NCI-H1048 (cell line): ENCODE measurements at regions not wholly inside any gene's neighbourhood (a gene's known extent, or its start where the extent isn't known, plus 50 kb on each side); places are given as distances from the start of the nearest gene placed in this dataset.

Source experiments
- DNase-seq: peaks from one replicate; lab custom pipeline; 2025; lab: John Stamatoyannopoulos, UW

DNA sequence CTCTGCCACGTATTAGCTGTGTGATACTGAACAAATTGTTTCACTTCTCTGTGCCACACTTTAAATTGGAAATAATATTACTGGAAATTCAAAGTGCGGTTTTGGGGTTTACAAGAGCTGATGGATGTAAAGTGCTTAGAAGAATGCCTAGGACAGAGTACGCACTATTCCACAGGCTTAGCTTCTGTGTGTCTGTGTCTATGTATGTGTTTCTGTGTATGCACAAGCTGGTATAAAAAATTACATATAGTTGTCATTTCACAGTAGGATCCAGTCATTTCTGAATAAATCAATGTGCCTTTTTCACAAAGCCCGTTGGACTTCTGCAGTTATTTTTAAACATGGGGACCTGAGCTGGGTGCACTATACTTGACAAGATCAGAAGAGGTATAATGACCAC is 370.4 kb downstream of the TUSC7 start:
- no peak for DNase-seq

DNA sequence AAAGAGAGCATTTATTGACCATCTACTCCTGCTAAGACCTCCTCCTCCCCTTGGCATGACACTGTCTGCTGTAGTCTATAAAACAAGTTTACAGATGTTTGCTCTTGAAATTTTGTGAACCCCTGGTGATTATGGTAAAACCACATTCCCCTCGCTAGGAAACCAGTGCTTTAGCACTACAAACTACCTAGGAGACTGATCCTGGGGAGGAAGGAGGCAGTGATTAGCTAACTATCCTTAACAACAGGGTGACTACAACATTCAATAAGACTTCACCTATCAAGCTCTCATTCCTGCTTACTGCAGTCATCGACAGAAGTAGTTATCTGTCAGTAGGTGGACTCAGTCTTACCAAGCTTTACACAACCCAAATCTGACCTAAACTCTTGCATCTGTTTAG is 371.3 kb downstream of the TUSC7 start:
- no peak for DNase-seq

DNA sequence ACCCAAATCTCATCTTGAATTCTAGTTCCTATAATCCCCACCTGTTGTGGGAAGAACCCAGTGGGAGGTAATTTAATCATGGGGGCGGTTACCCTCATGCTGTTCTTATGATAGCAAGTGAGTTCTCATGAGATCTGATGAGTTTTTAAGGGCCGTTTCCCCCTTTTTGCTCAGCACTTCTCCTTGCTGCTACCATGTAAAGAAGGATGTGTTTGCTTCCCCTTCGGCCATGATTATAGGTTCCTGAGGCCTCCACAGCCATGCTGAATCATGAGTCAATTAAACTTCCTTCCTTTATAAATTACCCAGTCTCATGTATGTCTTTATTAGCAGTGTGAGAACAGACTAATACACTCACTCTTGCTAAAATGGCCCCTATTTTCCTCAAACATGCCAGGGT is 374.7 kb downstream of the TUSC7 start:
- no peak for DNase-seq

DNA sequence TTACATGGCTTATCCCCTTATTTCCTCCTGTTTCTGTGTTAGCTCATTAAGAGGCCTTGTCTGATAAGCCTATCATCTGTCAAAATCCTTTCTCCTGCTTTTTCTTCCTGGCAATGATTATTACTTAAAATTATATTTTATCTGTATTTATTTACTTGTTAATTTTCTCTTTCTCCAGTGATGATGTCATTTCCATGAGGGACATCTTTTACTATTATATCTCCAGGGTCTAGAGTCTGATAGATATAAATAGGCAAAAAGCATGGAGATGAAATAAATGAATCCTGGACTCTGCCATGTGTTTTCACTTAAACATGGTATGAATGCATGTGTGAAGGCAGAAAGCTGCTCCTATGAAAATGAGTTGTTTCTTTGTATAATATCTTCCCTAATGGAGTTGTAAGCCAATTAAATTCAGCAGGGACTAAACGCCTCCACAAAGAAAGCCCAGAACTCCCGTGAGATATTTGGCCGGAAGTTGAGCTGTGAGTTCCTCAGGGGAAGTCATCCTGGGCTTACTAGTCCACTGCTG is 375.2 kb downstream of the TUSC7 start:
- no peak for DNase-seq

DNA sequence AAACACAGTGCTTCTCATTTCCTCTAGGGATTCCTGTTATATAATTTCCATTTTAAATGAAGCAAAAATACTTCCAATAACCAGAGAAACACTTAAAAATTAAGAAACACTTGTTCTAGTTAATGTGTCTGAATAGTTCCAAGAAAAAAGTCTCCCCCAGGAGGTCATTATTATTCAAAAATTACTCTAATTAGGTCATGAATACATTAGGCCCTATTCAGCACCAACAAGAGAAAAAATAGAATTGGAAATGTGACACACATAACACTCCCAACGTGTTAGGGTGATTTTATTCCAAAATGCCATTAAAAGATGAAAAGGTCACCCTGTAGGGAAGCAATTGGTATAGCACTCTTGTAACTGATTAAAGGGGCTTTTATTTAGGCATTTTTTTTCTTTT is 382.1 kb downstream of the TUSC7 start:
- no peak for DNase-seq

DNA sequence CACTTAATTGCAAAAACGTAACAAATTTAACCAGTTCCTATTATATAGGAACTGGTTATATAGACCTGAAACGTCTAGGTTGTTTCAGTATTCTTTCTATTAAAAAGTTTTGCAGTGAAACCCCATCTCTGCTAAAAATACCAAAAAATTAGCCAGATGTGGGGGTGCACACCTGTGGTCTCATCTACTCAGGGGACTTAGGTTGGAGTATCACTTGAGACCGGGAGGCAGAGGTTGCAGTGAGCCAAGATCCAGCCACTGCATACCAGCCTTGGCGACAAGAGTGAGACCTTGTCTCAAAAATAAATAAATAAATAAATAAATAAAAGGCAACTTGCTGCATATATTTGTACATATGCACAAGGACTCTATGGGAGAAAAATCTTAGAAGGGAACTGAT is 387.0 kb downstream of the TUSC7 start:
- no peak for DNase-seq

DNA sequence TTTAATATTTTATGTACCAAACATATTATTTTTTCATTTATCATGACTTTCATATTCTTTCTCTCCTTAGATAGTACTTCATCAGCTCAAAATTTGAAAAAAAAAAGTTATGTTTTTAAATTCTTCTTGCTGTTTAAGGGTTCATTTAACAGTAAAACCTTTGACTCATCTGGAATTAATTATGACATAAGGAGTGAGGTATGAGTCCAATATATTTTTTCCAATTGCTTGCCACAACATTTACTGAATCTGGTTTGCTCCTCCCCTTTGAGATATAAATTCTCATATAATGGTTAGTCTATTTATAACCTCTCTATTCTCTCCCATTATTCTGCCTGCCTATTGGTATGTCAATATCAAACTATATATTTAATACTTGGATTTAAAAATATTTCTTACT is 387.8 kb downstream of the TUSC7 start:
- DNase-seq = no peak

DNA sequence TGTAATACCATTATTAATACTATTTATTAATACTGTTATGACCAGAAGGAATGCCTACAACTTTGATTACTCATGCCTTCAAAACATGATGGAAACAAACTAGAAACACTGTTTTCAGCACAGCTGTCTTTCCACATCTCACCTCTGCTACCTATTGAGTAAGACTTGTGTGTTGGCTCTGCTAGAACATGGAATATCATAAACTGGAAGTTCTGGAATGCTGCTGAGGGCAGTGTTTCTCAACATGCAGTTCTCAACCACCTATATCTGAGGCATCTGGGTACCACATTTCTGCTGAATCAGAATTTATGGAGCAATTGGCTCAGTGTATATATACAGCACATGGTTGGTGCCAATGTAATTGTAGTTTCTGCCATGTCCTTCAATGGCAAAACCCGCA is 392.1 kb downstream of the TUSC7 start:
- DNase-seq = no peak

DNA sequence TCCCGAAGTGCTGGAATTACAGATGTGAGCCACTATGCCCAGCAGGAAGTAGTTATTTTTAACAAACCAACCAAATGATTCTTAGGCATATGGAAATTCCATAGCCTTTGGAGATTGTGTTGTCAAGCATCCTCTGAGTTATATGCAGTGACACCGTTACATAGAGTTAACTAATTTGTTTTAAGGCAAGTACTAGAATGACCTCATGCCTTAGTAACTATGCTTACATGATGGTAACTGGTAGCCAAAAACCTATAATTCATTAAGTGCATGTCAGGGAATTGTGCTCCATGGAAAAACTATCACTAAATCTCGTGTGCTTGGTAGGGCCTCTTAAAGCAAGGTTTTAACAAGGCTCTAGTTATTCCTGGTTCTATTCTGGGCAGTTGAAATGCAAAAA is 392.8 kb downstream of the TUSC7 start:
- no peak for DNase-seq

DNA sequence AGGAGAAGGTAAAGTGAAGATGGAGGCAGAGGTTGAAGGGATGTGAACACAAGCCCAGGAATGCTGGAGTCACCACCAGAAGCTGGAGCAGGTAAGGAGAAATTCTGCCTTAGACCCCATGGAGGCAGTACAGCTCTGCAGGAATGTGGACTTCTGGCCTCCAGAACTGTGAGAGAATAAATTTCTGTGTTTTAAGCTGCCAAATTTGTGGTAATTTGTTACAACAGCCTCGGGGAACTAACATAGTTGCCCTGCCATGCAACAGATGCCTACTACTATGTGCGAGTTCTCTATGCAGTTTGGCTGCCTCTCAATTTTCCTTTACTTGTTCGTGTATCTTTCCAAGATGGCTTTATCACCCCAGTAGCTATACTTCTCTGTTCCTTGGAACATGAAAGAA is 394.1 kb downstream of the TUSC7 start:
- DNase-seq = no peak

DNA sequence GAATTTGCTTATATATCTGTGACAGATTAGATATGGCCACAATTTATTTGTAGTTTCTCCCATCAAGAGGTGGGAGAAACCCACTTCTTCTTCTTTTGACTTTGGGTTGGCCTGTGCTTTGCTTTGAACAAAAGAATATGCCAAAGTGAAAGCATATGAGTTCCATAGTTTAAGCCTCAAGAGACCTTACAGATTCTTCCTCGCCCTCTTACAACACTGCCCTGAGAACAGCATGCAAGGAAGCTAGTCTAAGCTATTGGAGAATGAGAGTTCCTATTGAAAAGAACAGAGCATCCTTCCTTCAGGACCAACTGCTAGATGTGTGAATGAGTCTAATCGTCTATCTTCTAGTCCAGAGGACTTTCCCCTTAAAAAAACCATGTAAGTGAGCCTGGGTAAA is 394.8 kb downstream of the TUSC7 start:
- no peak for DNase-seq

DNA sequence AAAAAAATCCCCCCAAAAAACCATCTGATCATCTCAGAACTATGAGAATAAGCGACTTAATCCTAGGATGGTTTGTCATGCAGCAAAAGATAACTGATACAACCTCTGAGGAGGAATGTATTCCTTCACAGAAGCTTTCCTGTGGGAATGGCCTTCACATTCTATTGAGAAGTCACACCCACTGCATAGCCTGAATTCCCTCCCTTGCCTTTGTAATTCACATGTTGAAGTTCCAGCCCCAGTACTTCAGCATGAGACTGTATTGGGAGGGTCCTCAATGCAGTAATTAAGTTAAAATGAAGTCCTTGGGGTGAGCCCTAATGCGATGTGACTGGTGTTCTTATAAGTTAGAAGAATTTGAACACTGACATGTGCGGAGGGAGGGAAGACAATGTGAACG is 395.2 kb downstream of the TUSC7 start:
- no peak for DNase-seq

DNA sequence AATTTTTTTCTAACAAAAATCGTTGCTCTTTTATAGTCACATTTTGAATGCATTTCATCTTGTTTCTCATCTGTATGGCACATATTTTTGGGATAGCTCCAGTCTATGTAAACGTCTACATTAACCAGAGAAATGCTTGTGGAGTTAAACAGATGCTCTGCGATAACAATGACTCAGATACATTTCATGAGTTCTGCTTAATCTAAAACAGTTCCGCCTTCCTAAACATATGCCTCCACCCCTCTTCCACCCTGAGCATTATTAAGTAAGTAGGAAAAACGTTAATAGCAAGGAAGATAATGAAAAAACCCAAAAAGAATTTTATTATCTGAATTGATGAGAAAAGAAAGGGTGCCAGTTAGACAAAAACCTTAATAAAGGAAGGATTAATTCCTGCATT is 396.1 kb downstream of the TUSC7 start:
- no peak for DNase-seq

DNA sequence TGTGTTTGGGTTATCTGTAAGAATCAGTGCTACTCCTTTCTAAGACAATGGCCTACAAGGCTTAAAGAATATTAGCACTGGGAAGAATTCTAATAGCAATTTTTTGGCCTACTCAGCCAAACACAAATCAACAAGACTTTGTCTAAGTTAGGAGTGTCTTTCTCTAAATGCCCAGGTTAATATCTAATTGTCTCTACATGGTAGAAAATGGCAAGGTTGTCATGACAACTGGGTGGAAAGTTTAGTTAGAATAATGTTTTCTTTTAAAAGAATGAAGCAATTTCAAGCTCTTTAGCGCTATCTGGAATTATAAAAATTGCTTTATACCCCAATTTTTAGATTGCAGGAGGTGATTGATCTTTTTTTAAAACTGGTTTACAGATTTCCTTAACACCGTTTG is 396.8 kb downstream of the TUSC7 start:
- DNase-seq = no peak

DNA sequence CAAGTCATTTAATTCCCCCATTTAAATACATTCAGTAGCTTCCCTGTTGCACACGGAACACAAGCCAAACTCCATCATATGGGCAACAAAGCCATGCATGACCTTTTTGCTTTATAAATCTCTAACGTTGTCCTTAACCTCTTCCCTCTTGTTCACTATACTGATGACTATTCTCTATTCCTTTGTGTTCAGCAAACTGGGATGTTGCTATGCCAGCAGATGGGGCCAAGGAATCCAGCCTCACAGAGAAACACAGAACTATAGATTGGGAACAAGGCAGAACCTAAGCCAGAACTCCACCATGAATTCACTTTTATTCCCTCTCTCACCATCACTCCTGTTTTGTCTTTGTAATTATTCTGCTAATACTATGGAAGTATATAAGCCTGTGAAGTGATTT is 398.4 kb downstream of the TUSC7 start:
- DNase-seq = no peak

DNA sequence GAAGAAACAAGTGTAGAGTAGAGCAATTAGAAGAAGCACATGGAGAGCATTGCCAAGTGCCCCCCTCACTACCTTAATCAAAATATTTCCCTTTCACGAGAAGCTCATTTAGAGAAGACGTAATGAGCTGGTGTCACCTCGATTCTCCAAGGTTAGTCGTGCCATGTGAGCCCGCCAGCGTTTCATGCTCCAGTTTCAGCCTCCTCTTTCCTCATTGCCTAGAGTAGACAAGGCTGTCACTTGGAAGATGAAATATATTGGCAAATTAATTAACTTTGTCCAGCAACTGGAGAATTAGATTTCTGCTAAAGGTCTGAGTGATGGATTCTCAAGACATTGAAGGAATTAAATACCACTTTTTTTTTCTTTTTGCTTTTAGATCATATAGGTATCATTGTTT is 399.6 kb downstream of the TUSC7 start:
- DNase-seq = no peak

DNA sequence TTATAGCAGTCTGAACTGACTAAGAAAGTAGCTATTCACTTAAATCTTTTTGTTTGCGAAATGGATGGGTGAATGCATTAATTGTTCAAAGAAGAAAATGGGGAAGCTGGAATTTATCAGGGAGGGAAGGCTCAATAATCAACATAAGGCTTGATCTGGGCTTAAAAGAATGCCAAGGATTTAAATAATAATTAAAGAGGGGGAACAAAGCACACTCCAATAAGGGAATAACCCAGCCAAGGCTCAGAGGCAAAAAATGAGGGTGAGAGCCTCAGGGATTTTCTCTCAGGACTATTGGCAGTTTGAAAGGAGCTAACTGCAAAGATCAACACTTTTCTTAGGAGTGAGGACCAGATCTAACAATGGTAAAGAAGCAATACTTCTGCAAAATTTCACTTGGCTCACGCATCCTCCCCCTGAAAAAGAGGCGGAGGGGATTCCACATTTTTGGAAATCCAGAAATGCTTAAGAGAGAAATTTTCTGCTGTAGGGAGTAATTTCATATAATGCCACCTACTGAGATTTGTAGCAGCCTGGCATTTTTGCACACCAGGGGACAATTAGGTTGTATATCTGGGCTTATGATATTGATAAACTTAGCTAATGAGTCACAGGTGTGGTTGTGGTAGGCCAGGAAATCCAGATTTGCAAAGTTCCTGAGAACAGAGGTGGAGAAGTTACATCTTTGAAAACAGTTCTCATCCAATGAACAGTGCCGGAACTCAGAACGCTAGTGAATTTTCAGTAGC is 405.1 kb downstream of the TUSC7 start:
- no peak for DNase-seq

DNA sequence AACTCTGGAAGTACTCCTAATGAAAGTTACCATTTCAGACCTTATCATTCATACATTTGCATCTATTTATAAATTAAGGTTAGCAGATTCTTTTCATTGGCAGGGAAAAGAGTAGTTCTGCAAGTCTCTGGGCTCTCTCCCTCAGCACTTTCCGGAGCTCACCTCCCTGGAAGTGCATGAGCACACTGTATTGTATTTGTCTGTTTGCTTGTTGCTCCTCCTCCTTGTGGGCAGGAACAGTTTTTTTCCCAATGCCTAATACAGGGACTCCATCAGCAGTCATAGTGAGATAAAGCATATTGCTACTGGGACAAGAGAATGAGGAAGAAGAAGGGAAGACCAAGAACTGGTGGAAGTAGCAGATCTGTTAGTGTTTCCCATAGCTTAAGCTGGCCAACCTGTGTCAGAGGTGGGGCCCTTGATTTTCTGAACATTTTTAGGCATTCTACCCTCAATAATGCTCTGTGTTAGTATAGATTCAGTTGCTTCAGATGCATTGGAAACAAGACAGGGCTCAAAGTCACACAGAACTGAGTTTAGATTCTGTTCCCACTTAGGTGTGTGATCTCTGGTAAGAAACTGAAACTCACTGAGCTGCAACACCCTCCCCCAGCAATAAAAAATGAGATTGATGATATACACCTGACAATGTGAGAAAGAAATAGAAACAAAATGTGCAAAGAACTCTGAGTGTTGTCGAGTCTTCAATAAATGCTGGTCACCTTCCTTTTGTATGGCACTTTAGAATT is 407.8 kb downstream of the TUSC7 start:
- DNase-seq = no peak

DNA sequence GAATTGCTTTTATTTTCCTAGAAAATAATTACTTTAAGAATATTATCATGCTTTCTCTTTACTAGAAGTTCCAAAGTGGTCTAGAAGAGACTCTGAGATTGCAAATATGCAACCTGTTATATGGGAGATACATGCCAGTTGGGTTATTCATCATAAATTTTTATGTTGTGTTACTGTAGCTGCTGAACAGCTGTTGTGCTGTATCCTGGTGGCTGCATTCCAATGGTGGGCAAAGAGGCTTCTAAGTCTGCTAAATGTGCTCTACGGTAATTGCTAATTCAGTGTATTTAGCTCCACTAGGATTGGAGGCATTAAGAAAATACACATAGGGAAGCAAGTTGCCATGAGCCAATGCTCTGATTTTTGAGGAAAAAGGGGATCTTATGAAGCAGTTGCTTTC is 409.0 kb downstream of the TUSC7 start:
- DNase-seq = no peak

DNA sequence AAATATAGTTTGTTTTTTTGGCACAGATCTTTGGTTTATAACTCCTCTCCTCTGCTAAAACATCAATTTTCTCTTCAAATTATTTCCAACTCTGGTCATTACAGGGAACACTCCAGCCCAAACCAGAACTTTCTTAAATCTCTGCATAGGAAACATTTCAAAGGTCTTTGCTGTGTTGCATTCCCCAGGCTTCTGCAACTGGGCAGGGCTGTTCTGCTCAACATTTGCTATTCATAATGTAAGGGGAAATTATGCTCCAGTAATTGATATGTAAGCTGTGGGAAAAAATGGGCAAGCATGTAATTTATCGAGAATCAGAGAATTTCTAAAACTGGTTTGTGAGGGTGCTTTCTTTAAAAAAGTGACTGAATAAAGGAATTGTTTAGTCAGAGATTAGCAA is 410.4 kb downstream of the TUSC7 start:
- DNase-seq = no peak

DNA sequence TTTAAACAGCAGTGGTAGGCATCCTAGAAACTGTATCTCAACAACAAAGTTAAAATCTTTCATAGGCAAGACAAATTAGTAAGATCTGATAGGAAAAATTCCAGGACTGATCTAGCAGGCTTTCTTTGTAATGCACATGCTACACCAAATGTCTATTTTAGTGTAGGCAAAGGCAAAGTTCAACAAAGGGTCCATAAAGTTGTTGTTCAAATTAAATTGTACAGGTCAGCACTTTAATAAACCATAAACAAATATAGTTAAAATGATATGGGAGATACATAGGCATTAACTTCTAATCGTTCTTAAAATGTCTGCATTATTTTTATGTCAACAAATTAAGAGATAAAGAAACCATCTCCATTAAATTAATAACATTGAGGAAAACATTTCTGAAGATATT is 413.0 kb downstream of the TUSC7 start:
- no peak for DNase-seq

DNA sequence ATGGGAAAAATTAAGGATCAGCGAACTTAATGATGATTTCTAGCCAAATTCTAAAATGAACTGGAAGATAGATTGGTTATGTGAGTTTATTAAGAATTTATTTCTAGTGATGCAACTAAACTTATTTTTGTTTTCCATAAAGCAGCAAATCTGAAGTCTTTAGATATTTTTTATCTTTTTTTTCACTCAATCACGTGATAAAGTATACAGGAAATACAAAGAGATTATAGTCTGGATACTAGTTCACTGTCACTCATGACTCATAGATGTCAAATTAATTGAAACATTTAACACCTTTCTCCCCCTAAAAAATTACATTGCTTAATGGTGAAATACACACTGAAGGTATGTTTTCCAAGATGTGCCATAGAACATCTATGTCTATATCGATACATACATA is 416.9 kb downstream of the TUSC7 start:
- no peak for DNase-seq

DNA sequence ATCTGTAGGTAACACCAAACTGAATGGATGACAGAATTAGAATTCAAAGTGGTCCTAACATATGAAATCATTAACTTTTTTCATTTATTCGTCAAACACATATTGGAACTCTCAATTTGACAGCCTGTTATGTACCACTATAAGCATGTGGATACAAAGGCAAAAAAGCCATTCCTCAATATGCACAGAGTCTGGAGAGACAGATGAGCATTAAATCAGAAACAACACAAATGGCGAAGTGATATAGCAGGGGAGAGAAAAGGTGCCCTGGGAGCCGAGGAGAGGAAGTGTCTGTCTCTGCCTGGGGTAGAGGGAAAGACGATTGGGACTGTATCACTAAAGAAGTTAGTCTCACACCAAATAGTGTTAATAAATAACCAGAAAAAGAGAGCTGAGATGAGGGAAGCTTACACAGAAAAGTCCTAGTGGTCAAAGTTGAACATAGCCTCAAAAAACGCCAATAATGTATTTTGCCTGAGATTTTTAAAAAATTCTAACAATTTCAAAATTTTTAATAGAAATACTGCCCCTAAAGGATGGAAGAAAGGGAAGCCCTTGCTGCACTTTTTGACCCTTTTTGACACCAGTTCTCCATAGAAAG is 417.5 kb downstream of the TUSC7 start:
- DNase-seq = no peak
